HFFc6 (cell line): ENCODE measurements at regions not wholly inside any gene's neighbourhood (a gene's known extent, or its start where the extent isn't known, plus 50 kb on each side); places are given as distances from the start of the nearest gene placed in this dataset.
A peak's percentile ranks its signal among the peaks of the same experiment; 100 is the strongest.

Experiments used
- DNase-seq: peaks from one replicate; pipeline ENCODE4 v3.0.0-alpha.2; 2018
- H3K27ac Mint-ChIP-seq: 2 replicates; pipeline ENCODE4 v1.8.0; 2020; ENCODE audit warnings: mild to moderate bottlenecking, mixed read lengths
- H3K27me3 Mint-ChIP-seq: 2 replicates; pipeline ENCODE4 v1.8.0; 2021; ENCODE audit warnings: mild to moderate bottlenecking, moderate library complexity, mixed read lengths; ENCODE audit not compliant: insufficient read depth
- H3K36me3 Mint-ChIP-seq: 2 replicates; pipeline ENCODE4 v1.8.0; 2021; ENCODE audit warnings: low read depth, mixed read lengths
- H3K4me1 Mint-ChIP-seq: 2 replicates; pipeline ENCODE4 v1.8.0; 2020; ENCODE audit warnings: low read depth, mixed read lengths
- H3K4me3 Mint-ChIP-seq: 2 replicates; pipeline ENCODE4 v1.8.0; 2020; ENCODE audit warnings: mild to moderate bottlenecking, moderate library complexity, mixed read lengths
- H3K9me3 Mint-ChIP-seq: 2 replicates; pipeline ENCODE4 v1.8.0; 2020; ENCODE audit warnings: mild to moderate bottlenecking, mixed read lengths
- TF ChIP-seq, protein P1 (sequence below): fragments of 200-600 bp; sonication (generic); IDR thresholded peaks from 2 replicates; pipeline ENCODE4 v1.5.0; 2021; ENCODE audit warnings: antibody characterized with exemption, mild to moderate bottlenecking

DNA sequence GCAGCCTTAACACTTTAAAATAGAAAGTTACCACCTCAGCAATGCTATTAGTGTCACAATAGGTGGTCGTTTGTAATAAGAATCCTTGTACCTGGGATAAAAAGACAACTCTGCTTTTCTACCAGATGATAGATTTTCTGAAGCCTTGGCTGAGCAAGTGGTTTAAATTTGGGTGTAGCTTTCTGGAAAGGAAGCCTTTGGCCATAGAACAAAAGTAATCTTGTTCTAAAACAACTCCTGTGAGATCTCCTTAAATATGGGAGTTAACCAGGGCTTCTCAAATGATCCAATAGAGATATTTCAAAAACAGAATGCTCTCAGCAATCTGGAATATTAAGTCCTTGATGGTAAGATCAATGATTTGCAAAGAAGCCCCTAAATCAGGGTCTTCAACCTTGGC, 261.6 kb downstream of the ZNF516 start:
- H3K4me3 Mint-ChIP-seq, result no peak overlapping the region
- H3K27me3 Mint-ChIP-seq, result peaks cover 8% of the 10 kb centered on the region
- H3K9me3 Mint-ChIP-seq, result peaks cover 18% of the 10 kb centered on the region; the same call in 1 of the 2 replicates
- H3K36me3 Mint-ChIP-seq, result no peaks in the 10 kb centered on the region
- H3K27ac Mint-ChIP-seq, result no peak overlapping the region
- H3K4me1 Mint-ChIP-seq, result no peaks in the 10 kb centered on the region; the same call in 1 of the 2 replicates
- DNase-seq, result no peak
- TF ChIP-seq, protein P1, sequence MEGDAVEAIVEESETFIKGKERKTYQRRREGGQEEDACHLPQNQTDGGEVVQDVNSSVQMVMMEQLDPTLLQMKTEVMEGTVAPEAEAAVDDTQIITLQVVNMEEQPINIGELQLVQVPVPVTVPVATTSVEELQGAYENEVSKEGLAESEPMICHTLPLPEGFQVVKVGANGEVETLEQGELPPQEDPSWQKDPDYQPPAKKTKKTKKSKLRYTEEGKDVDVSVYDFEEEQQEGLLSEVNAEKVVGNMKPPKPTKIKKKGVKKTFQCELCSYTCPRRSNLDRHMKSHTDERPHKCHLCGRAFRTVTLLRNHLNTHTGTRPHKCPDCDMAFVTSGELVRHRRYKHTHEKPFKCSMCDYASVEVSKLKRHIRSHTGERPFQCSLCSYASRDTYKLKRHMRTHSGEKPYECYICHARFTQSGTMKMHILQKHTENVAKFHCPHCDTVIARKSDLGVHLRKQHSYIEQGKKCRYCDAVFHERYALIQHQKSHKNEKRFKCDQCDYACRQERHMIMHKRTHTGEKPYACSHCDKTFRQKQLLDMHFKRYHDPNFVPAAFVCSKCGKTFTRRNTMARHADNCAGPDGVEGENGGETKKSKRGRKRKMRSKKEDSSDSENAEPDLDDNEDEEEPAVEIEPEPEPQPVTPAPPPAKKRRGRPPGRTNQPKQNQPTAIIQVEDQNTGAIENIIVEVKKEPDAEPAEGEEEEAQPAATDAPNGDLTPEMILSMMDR, result no peak

DNA sequence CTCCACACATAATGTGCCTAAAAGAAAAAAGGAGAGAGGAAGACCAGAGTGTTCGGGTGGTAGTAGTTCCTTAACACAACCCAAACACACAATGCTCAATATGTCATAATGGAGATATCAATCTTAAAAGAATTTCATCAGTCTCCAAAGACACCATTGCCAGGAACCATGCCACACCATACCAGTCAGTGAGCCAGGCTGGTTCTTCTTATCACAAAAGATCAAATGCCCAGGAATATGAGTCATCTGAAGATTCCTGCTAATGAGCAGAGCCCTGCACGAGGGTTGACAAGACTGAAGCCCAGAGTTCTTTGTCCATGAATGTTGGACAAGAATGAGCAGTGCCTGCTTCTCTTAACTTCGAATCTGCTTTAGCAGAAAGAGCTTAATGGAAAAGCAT, 262.3 kb downstream of the ZNF516 start:
- DNase-seq, result peak; percentile 26
- no peaks in the 10 kb centered on the region; the same call in 1 of the 2 replicates for H3K4me1 Mint-ChIP-seq
- no peak overlapping the region for H3K4me3 Mint-ChIP-seq
- peaks cover 14% of the 10 kb centered on the region; the same call in 1 of the 2 replicates for H3K9me3 Mint-ChIP-seq
- TF ChIP-seq, protein P1, result no peak
- H3K27ac Mint-ChIP-seq, result no peak overlapping the region
- no peaks in the 10 kb centered on the region for H3K36me3 Mint-ChIP-seq
- H3K27me3 Mint-ChIP-seq, result peaks cover 8% of the 10 kb centered on the region

DNA sequence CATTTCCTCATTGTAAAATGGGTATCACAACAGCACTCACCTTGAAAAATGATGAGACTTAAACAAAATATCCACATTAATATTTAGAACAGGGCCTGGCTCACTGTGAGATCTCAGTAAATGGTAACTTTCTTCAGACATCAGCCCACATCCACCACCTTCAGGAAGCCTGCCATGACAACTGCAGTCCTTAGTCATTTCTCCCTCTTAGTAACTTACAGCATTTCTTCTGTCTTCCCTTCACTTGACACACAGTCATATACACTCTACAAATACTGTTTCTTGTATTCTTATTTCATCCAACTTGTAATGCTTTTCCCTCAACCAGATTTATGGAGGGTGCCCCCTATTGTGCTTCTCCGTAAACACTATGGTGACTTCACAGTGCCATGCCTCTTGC, 263.0 kb downstream of the ZNF516 start:
- no peaks in the 10 kb centered on the region for H3K36me3 Mint-ChIP-seq
- TF ChIP-seq, protein P1, result no peak
- H3K4me1 Mint-ChIP-seq, result no peaks in the 10 kb centered on the region; the same call in 1 of the 2 replicates
- DNase-seq, result no peak
- no peak overlapping the region for H3K27ac Mint-ChIP-seq
- peaks cover 9% of the 10 kb centered on the region for H3K27me3 Mint-ChIP-seq
- H3K9me3 Mint-ChIP-seq, result peaks cover 10% of the 10 kb centered on the region; the same call in 1 of the 2 replicates
- H3K4me3 Mint-ChIP-seq, result no peak overlapping the region

DNA sequence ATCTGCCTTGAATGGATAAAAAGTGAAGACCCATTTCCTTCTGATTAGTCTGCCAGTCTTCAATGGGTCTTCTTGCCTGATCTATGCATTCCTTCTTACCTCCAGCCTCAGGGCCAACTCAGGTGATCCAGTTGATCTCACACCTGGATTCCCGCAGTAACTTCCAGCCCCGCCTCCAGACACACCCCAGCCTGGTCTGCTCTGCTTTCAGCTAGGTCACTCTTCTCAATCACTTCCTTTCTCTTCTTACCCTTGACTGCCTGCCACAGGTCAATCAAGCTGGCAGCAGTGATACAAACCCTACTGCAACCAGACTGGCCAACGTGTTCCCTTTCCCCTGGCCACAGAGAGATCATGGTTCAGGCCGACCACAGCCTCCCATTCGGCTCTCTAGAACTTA, 263.6 kb downstream of the ZNF516 start:
- peaks cover 10% of the 10 kb centered on the region; the same call in 1 of the 2 replicates for H3K9me3 Mint-ChIP-seq
- H3K4me3 Mint-ChIP-seq, result no peak overlapping the region
- H3K4me1 Mint-ChIP-seq, result no peaks in the 10 kb centered on the region; the same call in 1 of the 2 replicates
- TF ChIP-seq, protein P1, result no peak
- H3K27me3 Mint-ChIP-seq, result peaks cover 9% of the 10 kb centered on the region
- DNase-seq, result no peak
- no peaks in the 10 kb centered on the region for H3K36me3 Mint-ChIP-seq
- no peak overlapping the region for H3K27ac Mint-ChIP-seq

DNA sequence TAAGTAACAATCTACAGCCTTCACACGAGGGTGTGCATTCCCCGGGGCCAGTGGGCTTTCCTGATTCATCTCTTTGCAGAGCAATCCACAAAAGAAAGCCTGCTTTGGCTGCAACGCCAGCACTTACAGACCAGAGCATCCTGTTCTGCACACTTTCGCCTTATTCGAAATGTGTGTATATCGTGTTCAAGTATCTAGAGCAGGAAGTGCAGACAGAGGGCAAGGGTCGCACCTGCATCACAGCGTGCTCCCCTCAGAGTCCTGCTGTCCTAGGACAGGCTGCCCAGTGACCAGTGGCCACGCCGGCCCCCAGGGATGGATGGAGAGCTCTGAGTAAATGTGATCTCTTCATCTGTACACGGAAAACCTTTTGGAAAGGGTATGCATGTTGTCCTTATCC, 264.3 kb downstream of the ZNF516 start:
- Mint-ChIP-seq H3K27ac (no peak overlapping the region), H3K36me3 (no peaks in the 10 kb centered on the region), H3K4me3 (no peak overlapping the region), H3K9me3 (peaks cover 10% of the 10 kb centered on the region; the same call in 1 of the 2 replicates), H3K27me3 (peaks cover 9% of the 10 kb centered on the region), H3K4me1 (no peaks in the 10 kb centered on the region; the same call in 1 of the 2 replicates)
- TF ChIP-seq, protein P1, result no peak
- no peak for DNase-seq

DNA sequence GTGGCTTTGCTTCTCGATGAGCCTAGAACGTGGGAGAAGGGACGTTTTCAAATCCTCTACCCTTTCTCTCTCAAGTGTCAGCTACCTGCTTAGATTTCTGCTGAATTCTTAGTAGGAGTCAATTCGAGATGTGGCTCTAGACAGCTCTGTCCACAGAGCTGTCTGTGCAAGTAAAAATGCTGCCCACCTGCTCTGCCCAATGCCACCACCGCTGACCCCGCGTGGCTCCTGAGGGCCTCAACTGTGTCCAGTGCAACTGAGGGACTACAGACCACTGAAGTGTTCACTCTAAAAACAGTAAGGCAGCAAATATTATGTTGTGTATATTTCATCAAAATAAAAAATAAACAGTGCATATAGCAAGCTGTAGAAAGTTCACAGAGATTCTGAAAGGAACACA, 266.3 kb downstream of the ZNF516 start:
- H3K4me3 Mint-ChIP-seq, result no peak overlapping the region
- no peak for DNase-seq
- peaks cover 9% of the 10 kb centered on the region for H3K27me3 Mint-ChIP-seq
- H3K27ac Mint-ChIP-seq, result no peak overlapping the region
- H3K4me1 Mint-ChIP-seq, result no peaks in the 10 kb centered on the region; the same call in 1 of the 2 replicates
- TF ChIP-seq, protein P1, result no peak
- H3K9me3 Mint-ChIP-seq, result peaks cover 10% of the 10 kb centered on the region; the same call in 1 of the 2 replicates
- H3K36me3 Mint-ChIP-seq, result no peaks in the 10 kb centered on the region
